LHCN-M2 (cell line): ENCODE measurements at regions not wholly inside any gene's neighbourhood (a gene's known extent, or its start where the extent isn't known, plus 50 kb on each side); places are given as distances from the start of the nearest gene placed in this dataset.
"Not testable (repeated sequence)": the region's sequence is repeated elsewhere in the genome, so short reads cannot be mapped to it uniquely, and the experiment has no call there.

Source experiments
- DNase-seq: peaks from one replicate; pipeline ENCODE4 v3.0.0-alpha.2; 2012; ENCODE audit warnings: low read depth

DNA sequence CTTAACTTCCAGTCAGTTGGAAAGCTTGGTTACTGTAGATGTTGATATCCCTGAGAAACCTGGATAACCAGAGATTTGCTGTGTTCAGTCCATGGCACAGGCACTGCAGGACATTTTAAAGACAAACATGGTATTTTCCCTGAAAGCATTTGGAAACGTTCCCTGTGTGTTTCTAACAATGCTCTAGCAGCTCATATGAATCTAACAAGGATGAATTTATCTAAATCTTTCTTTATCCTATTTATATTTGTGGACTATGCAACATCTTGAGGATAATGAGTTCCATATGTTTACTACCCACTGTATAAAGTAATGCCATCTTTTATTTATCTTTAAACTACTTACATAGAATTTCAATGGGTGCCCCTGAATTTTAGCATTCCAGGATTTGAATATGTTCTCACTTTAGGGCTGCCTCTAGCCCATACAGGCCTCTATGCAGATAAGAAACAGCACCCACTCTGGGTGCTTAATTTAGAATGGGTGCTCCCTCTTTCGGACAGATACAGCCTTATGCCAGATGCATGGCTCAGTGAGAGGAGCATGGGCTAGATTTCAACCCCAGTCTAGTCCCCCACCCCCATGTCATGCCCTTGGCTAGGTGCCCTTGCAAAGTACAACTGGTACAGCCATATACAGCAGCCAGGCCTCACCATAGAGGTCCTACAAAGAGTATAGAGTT lies 50.6 kb upstream of the NEMP2 start:
- DNase-seq = no peak

DNA sequence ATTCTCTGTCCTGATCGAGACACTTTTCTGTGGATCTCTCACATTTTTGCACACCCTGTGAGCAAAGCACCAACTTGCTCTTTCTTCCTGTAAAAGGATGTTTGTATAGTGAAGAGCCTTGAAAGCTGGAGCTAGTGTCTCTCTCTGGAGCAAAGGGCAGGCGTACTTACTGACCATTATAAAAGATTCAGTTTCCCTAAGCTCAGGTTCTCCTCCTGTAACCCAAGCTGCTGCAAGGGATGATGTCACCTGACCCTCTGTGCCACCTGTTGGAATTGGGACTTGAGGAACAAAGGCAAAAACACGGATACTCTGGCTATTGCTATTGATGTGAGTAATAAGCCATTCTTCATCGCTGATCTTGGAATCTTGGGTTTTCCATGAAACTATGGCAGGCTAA lies 52.6 kb upstream of the NEMP2 start:
- DNase-seq = peak; percentile 27

DNA sequence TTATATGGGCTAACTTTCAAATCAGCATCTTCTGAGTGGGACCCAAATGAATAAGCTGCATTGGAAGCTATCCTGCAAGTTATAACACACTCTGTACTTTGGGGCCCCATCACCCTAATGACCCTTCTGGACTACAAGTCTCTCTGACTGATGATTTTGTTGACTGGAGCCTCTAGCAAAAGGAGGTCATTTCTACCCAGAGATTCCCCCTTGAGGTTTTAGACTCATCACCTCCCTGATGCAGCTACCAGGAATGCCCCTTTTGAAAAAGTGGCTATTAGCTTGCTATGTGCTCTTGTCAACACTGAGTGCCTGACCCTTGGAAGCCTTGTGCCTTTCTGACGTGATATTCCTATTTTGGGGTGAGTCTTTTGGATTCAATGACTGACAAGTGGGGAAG lies 54.5 kb upstream of the NEMP2 start:
- DNase-seq = no peak

DNA sequence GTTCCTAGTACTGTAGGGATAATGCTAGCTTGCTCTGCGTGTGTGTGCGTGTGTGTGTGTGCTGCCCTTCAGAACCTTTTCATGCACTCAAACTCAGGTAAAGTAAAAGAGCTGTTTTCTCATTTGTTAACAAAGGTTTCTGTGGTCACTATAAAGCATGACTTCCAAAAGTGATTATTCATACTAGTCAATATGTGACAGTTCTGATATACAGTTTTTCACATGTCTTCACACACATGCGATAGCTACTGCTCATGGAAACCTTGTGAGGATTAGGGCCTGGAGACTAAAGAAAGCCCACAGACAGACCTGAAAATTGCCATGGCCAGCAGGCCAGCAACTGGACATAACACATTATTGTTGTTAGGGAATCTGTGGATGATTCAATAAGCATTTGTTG lies 56.9 kb upstream of the NEMP2 start:
- DNase-seq = no peak

DNA sequence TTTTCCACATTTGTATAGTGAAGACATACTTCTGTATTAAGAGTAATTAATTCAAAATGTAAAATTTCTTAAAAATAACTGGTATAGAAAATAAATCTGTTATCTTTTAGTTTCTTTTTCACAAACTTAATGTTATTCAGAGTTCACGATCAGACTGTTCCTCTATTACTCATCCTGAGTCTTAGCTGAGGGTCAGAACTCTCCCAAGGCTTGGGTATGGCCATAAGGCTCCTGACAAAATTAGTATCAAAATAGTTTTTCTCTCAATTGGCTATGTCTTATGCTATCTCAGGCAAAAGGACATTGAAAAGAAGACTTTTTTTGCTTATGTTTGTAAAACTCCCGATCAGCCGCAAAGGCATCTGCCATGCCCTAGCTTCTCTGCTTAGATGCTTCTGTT lies 56.1 kb upstream of the NAB1 start:
- peak; percentile 23 for DNase-seq

DNA sequence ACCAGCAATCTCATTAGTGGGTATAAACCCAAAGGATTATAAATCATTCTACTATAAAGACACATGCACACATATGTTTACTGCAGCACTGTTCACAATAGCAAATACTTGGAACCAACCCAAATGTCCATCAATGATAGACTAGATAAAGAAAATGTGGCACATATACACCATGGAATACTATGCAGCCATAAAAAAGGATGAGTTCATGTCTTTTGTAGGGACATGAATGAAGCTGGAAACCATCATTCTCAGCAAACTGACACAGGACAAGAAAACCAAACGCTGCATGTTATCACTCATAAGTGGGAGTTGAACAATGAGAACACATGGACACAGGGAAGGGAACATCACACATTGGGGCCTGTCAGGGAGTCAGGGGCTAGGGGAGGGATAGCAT lies 53.0 kb upstream of the NAB1 start:
- DNase-seq = not testable (repeated sequence)

DNA sequence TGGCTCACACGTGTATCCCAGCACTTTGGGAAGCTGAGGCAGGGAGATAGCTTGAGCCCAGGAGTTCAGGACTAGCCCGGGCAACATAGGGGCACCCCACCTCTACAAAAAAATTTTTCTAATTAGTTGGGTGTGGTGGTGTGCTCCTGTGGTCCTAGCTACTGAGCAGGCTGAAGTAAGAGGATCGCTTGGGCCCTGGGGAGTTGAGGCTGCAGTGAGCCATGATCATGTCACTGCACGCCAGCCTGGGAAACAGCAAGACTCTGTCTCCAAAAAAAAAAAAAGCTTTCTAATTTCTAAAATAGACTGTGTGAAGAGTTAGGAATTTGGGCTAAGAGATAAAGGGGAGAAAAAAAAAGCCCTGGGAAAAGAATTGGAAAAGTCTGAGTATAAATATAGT lies 51.9 kb upstream of the NAB1 start:
- DNase-seq = peak; percentile 58

DNA sequence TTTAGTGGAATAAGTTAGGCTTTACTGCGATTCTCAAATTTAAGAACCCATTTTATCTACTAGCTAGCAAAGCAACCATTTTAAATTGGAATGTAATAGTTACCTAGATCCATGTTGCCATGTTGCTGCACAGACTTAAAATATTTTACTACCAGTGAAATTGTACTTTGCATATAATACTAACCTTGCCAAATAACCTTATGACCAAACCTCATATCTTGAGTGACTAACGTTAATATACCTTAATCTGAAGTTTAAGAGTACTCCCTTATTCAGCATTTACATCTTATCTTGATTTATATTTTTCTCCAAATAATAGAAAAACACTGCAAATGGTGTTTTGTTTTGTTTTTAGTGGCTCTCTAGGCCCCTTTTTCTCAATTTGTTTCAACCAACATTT lies 50.3 kb upstream of the NAB1 start:
- DNase-seq = no peak

DNA sequence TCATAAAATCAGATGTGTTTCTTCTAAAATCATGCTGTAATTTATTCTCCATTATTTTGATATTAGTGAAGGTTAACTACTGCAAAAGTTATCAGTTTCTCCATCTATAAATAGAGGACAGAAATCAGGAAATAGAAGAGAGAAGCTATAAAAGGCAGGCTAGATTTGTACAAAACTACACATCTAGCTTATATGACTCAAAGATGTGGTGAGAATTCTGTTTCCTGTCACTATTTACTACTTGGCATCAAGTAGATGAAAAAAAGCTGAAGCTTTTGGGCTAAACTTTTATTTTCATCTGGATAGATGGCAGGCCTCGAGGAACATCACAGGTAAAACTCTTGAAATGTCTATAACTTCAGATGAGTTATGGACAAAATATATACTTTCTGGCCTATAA lies 49.8 kb upstream of the NAB1 start:
- peak; percentile 42 for DNase-seq
